NCI-H82 treated with DMSO at 0.1 percent for 48 hours (cell line): ENCODE measurements at regions not wholly inside any gene's neighbourhood (a gene's known extent, or its start where the extent isn't known, plus 50 kb on each side); places are given as distances from the start of the nearest gene placed in this dataset.

ENCODE experiments used
- DNase-seq: peaks from one replicate; lab custom pipeline; 2025; ENCODE audit not compliant: unreplicated experiment; lab: John Stamatoyannopoulos, UW

DNA sequence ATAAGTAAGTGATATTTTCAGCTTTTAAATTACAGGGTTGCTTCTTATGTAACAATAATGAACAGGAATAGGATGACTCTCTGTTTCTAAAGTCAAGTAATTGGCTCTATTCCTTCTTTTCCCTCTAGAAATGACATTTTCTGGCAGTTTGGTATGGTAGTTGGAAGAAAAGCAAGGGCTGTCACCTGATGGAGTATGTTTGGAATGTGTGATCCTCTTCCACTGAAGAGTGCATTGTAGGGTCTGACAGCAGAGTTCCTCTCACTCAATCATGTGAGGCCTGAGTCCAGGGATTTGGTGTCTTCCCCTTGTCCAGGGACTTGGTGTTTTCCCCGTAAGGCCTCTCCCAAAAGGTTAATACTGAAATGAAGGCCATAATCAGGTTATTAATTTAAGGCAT, 233.8 kb upstream of the FBXL7 start:
- DNase-seq: no peak

GRCh38 chr5:15263942-15264341, 236.0 kb upstream of the FBXL7 start:
- DNase-seq: no peak

DNA sequence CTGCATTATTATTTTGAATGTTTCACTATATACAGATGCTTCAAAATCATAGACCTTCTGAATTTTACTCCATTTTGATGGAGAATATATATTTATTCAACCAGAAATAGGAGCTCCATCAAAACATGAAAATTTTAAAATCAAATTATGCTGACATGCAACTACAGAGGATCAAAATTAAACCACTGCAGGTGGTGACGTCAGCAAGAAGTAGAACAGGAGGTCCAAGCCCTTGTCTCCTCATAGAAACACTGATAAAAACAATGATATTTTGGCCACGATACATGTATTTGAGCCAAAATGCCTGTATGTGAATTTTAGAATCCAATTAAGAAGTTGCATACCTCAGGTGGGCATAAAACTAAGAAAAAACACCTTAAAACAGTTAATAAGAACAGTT, 236.6 kb upstream of the FBXL7 start:
- DNase-seq: no peak

DNA sequence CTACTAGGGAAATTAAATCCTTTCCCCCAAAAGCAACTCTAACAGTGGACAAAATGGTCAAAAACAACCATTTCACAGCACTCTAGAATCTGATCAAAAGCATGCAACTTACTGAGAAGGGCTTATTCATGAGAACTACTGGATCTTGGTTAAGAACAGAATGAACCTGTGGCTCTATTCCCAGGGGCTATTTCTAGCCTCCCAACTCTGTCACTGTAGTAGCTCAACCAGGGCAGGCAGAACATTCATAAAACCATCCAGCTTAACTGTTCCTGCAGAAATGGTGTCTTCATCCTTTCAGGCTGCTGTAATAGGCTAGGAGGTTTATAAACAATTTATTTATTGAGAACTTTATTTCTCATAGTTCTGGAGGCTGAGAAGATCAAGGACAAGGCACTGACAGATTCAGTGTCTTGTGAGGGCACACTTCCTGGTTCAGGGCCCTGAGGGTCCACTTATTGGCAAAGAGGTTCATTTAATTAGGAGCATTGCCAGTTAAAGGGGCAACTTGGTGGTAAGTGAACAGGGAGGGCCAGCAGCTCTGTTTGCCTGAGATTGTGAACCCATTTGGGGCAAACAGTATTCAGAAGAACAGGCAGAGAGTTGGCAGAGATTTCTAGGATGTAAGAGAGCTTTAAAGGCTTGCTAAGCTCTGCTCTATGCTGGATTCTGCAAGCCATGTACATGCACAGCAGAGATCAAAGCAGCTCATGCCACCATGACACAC, 238.5 kb upstream of the FBXL7 start:
- DNase-seq: no peak

DNA sequence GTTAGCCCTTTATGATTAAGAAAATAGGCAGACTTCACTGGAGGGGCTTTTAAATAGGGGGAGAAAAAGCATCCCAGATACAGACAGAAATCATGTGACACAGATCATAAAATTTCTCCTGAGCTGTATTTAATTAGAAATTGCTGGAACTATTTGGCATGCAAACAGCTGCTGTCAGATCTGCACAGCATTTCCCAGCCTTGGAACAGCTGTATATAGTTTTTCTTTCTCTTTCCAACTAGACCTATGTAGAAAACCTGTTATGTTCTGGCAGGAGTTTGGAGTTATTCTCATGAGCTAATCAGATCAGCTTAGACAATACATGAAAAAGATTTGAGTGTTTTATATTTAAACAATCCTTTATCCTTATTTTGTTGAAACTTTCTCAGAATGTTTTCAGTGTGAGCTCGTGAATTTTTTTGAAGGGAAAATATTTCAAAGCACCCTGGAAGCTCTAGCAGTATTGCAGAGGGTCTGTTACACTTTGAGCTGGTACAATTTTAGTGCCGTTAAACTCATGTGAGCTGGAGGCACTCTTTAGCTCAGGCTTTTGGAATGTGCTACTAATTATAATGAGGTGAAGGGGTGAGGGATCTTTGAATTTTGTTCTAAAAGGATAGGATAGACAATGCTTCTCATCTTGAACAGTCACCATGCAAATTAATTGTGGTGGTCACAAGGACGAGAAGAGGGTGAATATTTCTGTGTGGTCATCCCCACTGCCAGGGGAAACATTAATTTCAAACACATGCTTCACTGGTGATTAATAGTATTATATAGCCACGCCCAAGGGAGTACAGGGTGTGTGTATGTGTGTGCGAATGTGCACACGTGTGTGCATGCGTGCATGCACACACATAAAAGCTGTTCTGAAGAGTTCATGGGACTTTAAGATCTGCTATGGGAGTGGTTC, 239.4 kb upstream of the FBXL7 start:
- DNase-seq: no peak

DNA sequence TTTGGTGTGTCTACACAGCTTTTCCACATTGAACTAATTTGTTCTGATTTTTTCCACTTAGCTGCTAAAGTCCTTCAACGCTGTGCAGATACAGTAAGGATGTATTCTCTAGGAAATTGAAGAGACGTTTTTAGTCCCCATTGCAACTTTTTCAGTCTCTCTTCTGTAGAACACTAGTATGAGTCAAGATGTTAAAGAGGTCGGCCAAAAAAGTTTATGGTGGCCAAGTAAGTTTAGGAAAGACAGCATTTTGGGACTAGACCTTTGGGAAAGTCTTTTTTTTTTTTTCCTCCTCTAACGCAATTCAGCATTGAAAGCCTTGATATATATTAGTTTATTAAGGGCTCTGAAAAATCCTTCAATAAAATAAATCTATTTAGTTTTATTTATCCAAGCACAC, 243.5 kb upstream of the FBXL7 start:
- no peak for DNase-seq

- DNase-seq: no peak
Observed at GRCh38 chr5:15255576-15255975, 244.4 kb upstream of the FBXL7 start.

GRCh38 chr5:15254607-15255006, 245.4 kb upstream of the FBXL7 start:
- DNase-seq: no peak

DNA sequence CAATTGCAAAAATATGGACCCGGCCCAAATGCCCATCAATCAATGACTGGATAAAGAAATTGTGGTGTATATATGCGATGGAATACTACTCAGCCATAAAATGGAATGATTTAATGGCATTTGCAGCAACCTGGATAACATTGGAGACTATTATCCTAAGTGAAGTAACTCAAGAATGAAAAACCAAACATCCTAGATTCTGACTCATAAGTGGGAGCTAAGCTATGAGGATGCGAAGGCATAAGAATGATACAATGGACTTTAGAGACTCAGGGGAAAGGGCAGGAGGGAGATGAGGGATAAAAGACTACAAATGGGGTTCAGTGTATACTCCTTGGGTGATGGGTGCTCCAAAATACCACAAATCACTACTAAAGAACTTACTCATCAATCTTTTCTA, 247.6 kb upstream of the FBXL7 start:
- no peak for DNase-seq

DNA sequence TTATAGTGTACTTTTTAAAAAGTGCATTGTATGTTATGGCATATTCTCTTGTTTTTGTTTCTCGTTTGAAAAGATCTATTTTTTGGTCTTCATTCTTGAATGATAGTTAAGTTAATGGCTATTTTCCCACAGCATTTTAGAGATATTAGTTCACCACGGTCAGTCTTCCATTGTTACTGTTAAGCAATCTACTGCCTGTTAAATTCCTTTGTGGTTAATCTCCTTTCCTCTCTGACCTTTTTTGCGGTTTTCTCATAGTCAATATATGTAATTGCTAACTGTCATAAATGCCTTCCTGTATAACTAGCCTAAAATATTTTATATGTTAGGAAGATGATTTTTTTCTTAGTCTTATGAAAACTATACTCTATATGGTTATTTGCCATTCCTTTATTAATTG, 250.8 kb upstream of the FBXL7 start:
- DNase-seq: no peak

DNA sequence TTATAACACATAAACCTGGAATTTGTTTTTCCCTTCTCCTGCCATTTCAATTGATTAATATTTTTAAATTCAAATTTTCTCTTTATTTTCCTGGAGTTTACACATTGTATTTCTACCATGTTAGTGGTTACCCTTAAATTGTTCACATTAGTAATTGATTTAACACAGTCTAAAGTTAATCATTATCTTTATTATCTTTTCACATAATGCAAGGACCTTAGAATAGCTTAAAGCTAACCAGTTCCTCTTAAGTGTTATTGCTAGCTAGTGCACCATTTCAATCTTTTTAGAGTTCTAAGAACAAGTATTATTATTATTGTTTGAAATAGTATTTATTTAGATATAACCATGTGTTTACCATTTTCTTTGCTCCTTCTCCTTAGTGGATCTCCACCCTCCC, 251.2 kb upstream of the FBXL7 start:
- DNase-seq: no peak

DNA sequence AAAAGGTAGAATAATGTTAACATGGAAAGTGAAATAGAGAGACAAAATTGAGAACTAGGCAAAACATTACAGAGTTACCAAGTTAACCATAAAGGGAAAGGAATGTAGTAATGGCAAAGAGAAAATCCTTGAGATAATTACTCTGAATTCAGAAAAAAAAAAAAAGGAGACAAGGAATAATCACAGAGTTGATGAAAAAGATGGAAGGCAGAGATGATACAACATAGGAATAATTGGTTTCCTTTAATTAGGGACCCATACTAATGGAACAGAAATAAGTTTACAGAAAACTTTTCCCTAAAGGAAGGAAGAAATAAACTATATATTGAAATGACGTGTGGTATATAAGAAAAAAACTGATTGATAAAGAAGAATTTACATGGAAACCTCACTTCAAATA, 254.1 kb upstream of the FBXL7 start:
- no peak for DNase-seq

DNA sequence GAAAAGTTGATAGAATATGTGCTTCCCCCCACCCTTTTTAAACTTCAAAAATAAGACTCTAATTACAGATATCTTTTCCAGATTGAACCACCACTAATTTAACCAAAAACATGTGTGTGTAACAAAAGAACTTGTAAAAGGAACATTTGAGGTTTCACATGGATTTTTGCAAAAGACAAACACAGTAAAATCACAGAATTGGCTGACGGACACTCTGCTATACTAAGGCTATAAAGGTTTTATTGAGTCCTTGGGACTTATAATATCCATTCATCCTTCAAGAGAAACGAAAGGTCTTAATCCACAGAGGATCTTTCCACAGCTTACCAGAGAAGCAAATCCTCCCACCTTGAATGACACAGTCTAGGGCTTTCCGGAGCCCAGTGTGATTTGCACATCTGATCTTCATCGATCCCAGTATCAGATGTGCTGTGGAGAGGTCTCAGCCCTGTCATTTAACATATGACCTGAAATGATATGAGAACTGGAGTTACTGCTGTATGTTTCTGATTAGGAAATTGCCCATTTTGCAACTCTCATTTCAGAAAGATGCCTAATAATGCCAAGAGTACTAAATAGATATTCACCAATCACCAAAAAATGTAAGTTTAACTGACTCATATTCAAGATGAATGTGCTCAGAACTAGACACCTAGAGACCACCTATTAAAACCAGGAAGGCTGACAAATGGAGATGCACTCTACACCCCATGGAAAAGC, 256.5 kb upstream of the FBXL7 start:
- DNase-seq: no peak

- no peak for DNase-seq
Observed at GRCh38 chr5:15241216-15241821, 258.7 kb upstream of the FBXL7 start.

DNA sequence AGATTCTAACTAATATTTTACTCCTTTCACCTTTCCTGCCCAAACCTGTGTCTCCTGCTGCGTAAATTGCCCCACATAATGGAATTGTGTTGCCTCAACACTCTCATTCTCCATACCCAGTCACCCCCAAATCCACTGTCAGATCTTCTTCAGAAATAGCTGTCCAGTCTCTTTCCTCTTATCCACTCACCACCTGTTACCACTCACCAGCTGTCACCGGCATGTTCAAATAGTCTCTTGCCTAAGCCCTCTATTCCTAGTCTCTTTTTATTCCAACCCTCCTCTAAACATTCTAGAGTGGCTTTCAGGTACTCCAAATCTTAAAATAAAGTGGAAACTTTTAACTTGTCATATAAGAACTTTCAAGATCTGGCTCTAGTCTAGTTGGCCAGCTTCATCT, 262.0 kb upstream of the FBXL7 start:
- DNase-seq: no peak

- DNase-seq: no peak
Observed at GRCh38 chr5:15236911-15237508, 263.0 kb upstream of the FBXL7 start.

- DNase-seq: no peak
Observed at GRCh38 chr5:15234911-15235310, 265.1 kb upstream of the FBXL7 start.

- DNase-seq: no peak
Observed at GRCh38 chr5:15234366-15234765, 265.6 kb upstream of the FBXL7 start.

GRCh38 chr5:15233566-15233965, 266.4 kb upstream of the FBXL7 start:
- DNase-seq: no peak

DNA sequence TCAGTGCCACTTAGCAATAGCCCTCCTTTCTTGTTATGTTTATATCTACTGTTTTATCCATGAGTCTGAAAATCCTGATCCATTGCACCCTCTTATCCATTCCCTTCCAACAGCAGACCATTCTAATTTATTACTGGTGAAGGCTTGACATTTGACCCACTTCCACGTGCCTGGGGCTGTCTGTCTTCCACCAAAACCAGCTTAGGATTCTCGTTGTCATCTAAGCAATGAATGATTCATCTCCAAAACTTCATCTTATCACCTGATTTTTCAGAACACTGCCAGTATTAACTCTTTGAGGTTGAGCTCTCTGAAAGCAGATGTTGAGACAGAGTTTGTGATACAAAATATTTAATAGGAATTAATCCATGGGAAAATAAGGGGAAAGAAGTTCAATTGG, 277.8 kb upstream of the FBXL7 start:
- DNase-seq: no peak

DNA sequence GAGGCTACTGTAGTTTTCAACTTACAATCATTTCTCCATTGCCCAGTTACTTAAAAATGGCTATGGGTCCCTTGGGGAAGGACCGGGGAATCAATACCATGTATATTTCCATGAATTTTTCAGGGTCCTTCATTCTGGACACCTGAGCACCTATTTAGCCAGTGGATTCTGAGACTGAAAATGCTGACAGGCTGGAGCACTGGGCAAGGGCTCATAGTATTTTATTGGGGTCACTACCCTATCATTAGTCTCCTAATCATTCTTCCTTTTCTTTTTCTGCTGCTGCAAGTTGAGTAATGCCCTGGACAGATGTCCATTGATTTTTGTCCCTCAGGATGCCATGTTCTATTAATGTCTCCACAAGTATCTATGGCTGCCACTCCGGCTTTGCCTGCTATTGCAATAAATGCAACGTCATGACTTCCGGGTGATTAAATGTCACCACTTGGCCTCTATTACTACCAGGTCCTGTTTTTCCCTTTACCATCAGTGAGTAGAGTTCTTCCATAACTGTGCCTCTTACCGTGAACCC, 279.3 kb upstream of the FBXL7 start:
- no peak for DNase-seq
